ENCODE measurements at regions not wholly inside any gene's neighbourhood (a gene's known extent, or its start where the extent isn't known, plus 50 kb on each side); places are given as distances from the start of the nearest gene placed in this dataset.

DNA sequence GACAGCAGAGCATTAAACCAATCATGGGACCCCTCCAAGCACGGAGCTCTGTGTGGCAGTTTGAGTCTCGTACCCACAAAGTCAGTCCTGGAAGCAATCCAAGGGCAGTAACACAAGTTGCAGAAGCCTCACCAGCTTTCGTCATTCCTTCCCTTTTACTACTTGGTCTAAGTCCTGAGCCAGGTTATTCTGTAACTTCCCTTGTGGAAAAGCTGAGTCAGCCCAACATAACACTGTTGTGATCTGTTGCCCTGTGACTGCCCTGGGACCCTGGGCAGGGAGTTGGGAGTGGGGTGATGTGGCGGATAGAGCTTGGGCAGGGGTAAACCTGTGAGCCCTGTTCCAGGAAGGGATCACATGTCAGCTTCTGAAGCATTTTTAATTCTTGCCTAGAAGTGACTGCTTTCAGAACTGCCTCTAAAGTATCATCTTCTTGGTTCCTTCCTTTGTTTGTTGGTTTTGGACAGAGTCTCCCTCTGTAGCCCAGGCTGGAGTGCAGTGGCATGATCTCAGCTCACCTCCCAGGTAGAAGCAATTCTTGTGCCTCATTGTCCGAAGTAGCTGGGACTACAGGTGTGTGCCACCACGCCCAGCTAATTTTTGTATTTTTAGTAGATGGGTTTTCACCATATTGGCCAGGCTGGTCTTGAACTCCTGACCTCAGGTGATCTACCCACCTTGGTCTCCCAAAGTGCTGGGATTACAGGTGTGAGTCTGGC is 183.7 kb upstream of the JAG1 start:
- H3K4me3 ChIP-seq (ENCODE audit: low read depth, low read length) = no peak overlapping the region
- peak; percentile 83 for DNase-seq (ENCODE audit: low read depth, low spot score)
- in situ Hi-C loops (cut with HindIII; ENCODE audit: low sequenced_read_pairs) = no loop called here
- TF ChIP-seq, protein P1, sequence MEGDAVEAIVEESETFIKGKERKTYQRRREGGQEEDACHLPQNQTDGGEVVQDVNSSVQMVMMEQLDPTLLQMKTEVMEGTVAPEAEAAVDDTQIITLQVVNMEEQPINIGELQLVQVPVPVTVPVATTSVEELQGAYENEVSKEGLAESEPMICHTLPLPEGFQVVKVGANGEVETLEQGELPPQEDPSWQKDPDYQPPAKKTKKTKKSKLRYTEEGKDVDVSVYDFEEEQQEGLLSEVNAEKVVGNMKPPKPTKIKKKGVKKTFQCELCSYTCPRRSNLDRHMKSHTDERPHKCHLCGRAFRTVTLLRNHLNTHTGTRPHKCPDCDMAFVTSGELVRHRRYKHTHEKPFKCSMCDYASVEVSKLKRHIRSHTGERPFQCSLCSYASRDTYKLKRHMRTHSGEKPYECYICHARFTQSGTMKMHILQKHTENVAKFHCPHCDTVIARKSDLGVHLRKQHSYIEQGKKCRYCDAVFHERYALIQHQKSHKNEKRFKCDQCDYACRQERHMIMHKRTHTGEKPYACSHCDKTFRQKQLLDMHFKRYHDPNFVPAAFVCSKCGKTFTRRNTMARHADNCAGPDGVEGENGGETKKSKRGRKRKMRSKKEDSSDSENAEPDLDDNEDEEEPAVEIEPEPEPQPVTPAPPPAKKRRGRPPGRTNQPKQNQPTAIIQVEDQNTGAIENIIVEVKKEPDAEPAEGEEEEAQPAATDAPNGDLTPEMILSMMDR (IDR thresholded peaks at IDR 0.05; ENCODE audit: low read depth, low read length) = no peak

DNA sequence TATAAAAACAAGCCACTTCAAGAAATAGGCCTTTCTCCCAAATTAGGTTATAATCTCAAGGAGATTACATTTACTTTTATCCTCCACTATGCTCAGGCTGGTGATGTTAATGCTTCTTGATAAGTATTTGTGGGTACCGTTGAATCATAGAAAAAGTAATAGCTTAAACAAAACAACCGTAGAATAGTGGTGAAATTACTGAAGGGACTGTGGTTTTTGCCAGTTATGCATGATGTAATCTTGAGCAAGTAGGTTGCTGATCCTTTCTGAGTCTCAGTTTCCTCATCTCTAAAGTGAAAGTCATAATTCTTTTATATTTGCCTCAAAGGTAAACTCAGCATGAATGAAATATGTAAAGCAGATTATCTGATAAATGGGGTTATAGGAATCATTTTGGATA is 187.3 kb upstream of the JAG1 start:
- peak; percentile 87 for DNase-seq (ENCODE audit: low read depth, low spot score)
- TF ChIP-seq, protein P1 (IDR thresholded peaks at IDR 0.05; ENCODE audit: low read depth, low read length) = no peak

DNA sequence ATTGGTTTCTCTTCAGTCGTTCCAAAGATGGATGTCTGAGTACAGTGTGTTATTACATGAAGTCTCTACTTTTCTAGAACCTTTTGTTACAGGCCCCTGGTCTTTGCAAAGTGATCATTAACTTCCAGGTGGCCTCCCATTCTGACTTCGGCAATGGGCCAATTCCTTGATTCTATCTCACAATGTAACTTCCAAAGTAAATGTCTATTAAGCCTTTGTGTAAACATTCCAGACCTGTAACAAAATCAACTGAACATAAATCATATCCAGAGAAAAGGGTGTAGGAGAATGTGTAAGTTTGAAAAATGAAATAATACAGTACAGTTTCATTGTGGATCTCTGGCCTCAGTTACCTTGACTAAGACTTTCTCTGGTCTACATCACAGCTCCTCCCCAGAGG is 187.8 kb upstream of the JAG1 start:
- TF ChIP-seq, protein P1 (IDR thresholded peaks at IDR 0.05; ENCODE audit: low read depth, low read length) = no peak
- H3K4me3 ChIP-seq (ENCODE audit: low read depth, low read length) = no peak overlapping the region
- DNase-seq (ENCODE audit: low read depth, low spot score) = peak; percentile 33
- in situ Hi-C loops (cut with HindIII; ENCODE audit: low sequenced_read_pairs) = no loop called here

More for the DNA sequence above, 187.3 kb upstream of the JAG1 start:
- in situ Hi-C loops (cut with HindIII; ENCODE audit: low sequenced_read_pairs) = no loop called here
- H3K4me3 ChIP-seq (ENCODE audit: low read depth, low read length) = no peak overlapping the region

DNA sequence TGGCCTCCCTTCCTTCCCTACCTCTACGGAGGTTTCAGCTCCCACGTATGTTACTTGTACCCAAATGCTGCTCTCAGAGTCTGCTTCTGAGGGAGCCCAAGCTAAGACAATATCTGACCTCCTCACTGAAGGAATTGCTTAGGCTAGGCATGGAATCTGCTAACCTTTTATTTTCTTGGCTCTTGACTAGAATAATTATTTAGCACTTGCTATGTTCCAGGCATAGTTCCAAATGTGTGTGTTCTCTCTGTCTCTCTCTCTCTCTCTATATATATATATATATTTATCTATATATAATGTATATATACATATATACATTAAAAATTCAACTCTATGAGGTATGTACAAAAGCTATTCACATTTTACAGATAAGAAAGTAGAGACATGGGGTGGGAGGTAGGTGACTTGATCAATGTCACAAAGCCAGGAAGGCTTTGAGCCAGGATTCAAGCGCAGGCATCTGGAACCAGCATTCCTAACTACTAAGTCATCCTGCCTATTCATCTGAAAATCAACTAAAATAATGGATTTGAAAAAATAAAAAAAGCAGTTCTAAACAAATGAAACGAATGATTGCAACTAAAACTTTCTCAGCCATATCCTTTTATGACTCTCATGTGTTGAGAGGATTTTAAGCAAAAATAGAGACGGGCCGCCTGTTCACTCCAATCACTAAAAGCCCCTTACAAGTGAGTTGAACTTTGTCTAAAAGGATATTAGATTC is 189.7 kb upstream of the JAG1 start:
- DNase-seq (ENCODE audit: low read depth, low spot score) = peak; percentile 88
- in situ Hi-C loops (cut with HindIII; ENCODE audit: low sequenced_read_pairs) = no loop called here
- H3K4me3 ChIP-seq (ENCODE audit: low read depth, low read length) = no peak overlapping the region
- TF ChIP-seq, protein P1 (IDR thresholded peaks at IDR 0.05; ENCODE audit: low read depth, low read length) = no peak

DNA sequence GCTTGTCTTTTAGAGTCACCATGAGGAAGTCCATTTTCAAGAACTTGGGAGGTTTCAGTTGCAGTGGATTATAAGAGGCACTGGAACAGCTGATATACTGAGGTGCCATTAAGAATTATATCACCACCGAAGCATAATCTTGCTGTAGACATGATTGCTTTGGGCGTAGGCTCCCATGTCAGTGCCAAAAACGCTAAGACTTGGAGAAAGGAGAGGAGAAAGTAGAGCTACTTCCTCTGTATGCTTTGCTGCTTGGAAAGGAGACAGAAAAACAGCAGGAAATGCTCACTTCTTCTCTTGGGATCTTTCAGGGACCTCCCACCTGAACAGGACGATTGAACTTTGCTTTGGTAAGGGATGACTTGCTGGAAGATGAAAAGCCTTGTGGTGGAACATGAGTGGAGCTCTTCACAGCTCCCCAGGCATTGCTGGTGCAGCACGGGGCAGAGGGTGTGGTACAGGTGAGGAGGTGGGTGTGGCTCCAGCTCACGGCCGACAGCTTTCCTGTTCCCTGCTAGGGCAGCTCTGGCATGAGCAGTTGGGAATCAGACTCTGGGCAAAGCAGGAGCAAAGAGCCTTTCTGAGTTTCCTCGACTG is 190.4 kb upstream of the JAG1 start:
- TF ChIP-seq, protein P1 (IDR thresholded peaks at IDR 0.05; ENCODE audit: low read depth, low read length) = no peak
- no peak for DNase-seq (ENCODE audit: low read depth, low spot score)
- no peak overlapping the region for H3K4me3 ChIP-seq (ENCODE audit: low read depth, low read length)
- in situ Hi-C loops (cut with HindIII; ENCODE audit: low sequenced_read_pairs) = no loop called here

DNA sequence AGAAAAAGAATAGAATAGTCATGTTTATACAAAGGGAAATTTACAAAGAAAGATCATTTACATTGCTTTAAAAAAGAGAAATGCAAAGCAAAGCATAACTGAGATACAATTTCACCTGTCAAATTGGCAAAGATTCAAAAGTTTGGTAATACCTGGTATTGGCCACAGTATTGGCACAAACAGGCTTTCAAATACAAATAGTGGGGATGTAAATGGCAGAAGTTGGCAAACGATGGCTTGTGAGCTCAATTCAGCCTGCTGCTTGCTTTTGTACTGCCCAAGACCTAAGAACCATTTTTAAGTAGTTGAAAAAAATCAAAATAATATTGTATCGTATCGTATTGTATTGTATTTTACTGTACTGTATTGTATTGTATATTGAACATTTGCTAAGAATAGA is 194.5 kb upstream of the JAG1 start:
- in situ Hi-C loops (cut with HindIII; ENCODE audit: low sequenced_read_pairs) = no loop called here
- DNase-seq (ENCODE audit: low read depth, low spot score) = no peak
- H3K4me3 ChIP-seq (ENCODE audit: low read depth, low read length) = no peak overlapping the region
- TF ChIP-seq, protein P1 (IDR thresholded peaks at IDR 0.05; ENCODE audit: low read depth, low read length) = no peak

Data from astrocyte of the spinal cord (primary cell).